Ovary (tissue), 7 donors: ENCODE measurements at regions not wholly inside any gene's neighbourhood (a gene's known extent, or its start where the extent isn't known, plus 50 kb on each side); places are given as distances from the start of the nearest gene placed in this dataset.

Experiments used
- DNase-seq, 5 donors: peaks; one replicate each; pipeline ENCODE4 v3.0.0-alpha.2; 2019 to 2020
- H3K27ac ChIP-seq, 2 donors: fragments of 200-600 bp; one replicate each; pipeline versions ENCODE4 v1.5.1 to v1.8.0; 2019 to 2022
- H3K27me3 ChIP-seq: fragments of 200-600 bp; one replicate; pipeline ENCODE4 v1.8.0; 2022
- H3K36me3 ChIP-seq: fragments of 200-600 bp; sonication (generic); one replicate; pipeline ENCODE4 v1.5.1; 2019
- H3K4me1 ChIP-seq: one replicate; pipeline ENCODE4 v1.8.1; 2013; ENCODE audit warnings: mild to moderate bottlenecking, moderate library complexity; ENCODE audit not compliant: insufficient read depth
- H3K4me3 ChIP-seq: fragments of 200-600 bp; sonication (generic); one replicate; pipeline ENCODE4 v1.5.1; 2017
- H3K9me3 ChIP-seq, 2 donors: fragments of 200-600 bp in 1 of 2; sonication (generic) in 1 of 2; one replicate each; pipeline versions ENCODE4 v1.5.1 to v1.8.1; 2013 to 2019; ENCODE audit warnings: mild to moderate bottlenecking in 1 of 2, moderate library complexity in 1 of 2
- EP300 ChIP-seq: sonication (generic); formaldehyde crosslinking; IDR thresholded peaks from one replicate; pipeline ENCODE4 v1.6.1; 2017; ENCODE audit warnings: antibody characterized with exemption
- POLR2A ChIP-seq: fragments of 450-650 bp; IDR thresholded peaks from one replicate; pipeline ENCODE4 v1.6.1; 2017; ENCODE audit warnings: antibody characterized with exemption, mild to moderate bottlenecking, moderate library complexity
- WGBS, 3 donors: extraction: QIAGEN DNeasy Blood & Tissue Kit in 1 of 3; methylation state at CpG; one replicate each; pipeline versions ENCODE4 v1.1.5 to v1.1.7; 2013 to 2017; 5-methylcytosine and 5-hydroxymethylcytosine counted together
- intact Hi-C, 4 donors: fragments of 100-400 bp; cut with DNase I; formaldehyde crosslinking; loops; one replicate each; pipeline versions ENCODE4 v1.11.0 to v1.15.1; 2022 to 2023
- TF ChIP-seq, protein P1 (sequence below), 3 donors: fragments of 450-650 bp in 2 of 3; fragments of 200-600 bp in 1 of 3; IDR thresholded peaks; one replicate each; pipeline versions ENCODE4 v1.5.1 to v1.8.0; 2016 to 2022; ENCODE audit warnings: antibody characterized with exemption in 3 of 3, mild to moderate bottlenecking in 1 of 3
- donor health status: DM: no; HTN: no; CAD: no; lungs with moderate emphysema.
- donor health status: DM: no; HTN: no; CAD: no.
- donor health status: Bipolar disorder and iron deficiency.
- donor health status: DM: no; HTN: no; CAD: no.
- donor health status: DM: yes; HTN: yes; CAD: no.

DNA sequence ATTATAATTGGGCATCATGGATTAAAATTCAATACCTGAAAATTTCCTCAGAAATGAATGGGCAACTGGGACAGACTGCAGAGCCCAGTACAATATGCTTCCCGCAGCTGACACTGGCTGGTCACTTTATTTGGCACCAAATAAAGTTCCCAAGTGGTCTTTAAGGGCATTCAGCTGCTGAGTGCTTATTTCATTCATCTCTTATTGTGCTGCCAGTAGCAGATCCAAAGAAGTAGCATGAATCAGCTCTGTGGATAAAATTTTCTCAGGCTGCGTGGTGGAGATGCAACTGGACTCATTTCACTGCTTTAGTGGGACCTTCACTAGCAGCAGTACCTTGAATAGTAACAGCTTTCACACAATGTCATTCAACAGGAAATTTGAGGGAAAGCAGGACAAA, 226.3 kb upstream of the ADGRL2 start:
- H3K4me1 ChIP-seq, result no peaks in the 10 kb centered on the region
- intact Hi-C loops, result no loop called here
- no peak for DNase-seq
- H3K9me3 ChIP-seq, result no peaks in the 10 kb centered on the region
- WGBS, 3 donors, result 75 to 85% (median 78%) methylated on average over 2 of the region's 2 CpGs
- TF ChIP-seq POLR2A, result no peak
- TF ChIP-seq, protein P1, sequence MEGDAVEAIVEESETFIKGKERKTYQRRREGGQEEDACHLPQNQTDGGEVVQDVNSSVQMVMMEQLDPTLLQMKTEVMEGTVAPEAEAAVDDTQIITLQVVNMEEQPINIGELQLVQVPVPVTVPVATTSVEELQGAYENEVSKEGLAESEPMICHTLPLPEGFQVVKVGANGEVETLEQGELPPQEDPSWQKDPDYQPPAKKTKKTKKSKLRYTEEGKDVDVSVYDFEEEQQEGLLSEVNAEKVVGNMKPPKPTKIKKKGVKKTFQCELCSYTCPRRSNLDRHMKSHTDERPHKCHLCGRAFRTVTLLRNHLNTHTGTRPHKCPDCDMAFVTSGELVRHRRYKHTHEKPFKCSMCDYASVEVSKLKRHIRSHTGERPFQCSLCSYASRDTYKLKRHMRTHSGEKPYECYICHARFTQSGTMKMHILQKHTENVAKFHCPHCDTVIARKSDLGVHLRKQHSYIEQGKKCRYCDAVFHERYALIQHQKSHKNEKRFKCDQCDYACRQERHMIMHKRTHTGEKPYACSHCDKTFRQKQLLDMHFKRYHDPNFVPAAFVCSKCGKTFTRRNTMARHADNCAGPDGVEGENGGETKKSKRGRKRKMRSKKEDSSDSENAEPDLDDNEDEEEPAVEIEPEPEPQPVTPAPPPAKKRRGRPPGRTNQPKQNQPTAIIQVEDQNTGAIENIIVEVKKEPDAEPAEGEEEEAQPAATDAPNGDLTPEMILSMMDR (IDR thresholded peaks at IDR 0.05), result no peak
- no peak for TF ChIP-seq EP300
- no peak overlapping the region for H3K4me3 ChIP-seq
- no peaks in the 10 kb centered on the region for H3K36me3 ChIP-seq
- no peaks in the 10 kb centered on the region for H3K27me3 ChIP-seq
- H3K27ac ChIP-seq, result no peak overlapping the region

DNA sequence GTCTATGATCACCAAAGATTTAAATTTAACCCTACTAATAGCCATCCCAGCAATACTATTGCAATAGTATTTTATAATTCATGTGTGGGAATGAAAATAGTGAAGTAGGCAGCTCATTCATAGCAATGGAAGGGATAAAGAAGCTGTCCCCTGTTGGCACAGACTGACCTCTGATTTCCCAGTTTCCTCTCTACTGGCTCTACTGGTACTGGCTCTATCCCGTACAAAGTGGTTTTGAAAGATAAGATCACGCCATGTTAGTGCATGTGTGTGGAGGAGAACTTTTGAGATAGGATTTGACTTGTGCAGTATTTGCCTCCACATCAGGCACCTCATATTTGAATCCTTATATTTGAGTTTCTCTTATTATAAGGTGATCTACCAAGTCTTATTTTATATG, 227.3 kb upstream of the ADGRL2 start:
- DNase-seq, result no peak
- H3K9me3 ChIP-seq, result no peaks in the 10 kb centered on the region
- H3K36me3 ChIP-seq, result no peaks in the 10 kb centered on the region
- no peaks in the 10 kb centered on the region for H3K27me3 ChIP-seq
- H3K4me1 ChIP-seq, result no peaks in the 10 kb centered on the region
- intact Hi-C loops, result no loop called here
- WGBS, 3 donors, result 66 to 80% (median 69%) methylated on average over 2 of the region's 2 CpGs
- TF ChIP-seq, protein P1 (IDR thresholded peaks at IDR 0.05), result no peak
- no peak for TF ChIP-seq POLR2A
- no peak for TF ChIP-seq EP300
- H3K27ac ChIP-seq, result no peak overlapping the region
- no peak overlapping the region for H3K4me3 ChIP-seq

DNA sequence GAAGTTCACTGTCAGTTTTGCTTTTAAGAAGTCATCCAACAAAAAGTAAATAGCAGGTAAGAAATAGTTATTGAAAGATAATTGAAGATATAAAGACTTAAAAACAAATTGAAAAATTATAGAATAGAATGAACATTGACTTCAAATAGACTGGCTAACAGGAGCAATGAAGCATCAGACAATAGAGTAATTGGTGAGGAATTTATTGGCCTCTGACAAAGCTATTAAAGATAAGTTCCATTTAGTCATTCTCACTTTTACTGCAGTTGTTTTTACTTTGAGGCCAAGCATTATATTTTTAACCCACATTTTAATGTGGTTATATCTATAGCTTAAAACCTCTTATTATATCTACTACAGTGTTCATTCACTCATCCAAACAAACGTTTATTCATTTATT, 228.8 kb upstream of the ADGRL2 start:
- Histone ChIP-seq H3K4me1 (no peaks in the 10 kb centered on the region), H3K27me3 (no peaks in the 10 kb centered on the region), H3K27ac (no peak overlapping the region), H3K4me3 (no peak overlapping the region), H3K36me3 (no peaks in the 10 kb centered on the region), H3K9me3 (no peaks in the 10 kb centered on the region)
- no peak for TF ChIP-seq POLR2A
- TF ChIP-seq, protein P1 (IDR thresholded peaks at IDR 0.05), result no peak
- TF ChIP-seq EP300, result no peak
- no peak for DNase-seq
- intact Hi-C loops, result no loop called here
- 54 to 61% (median 60%) methylated on average over 1 of the region's 1 CpG for WGBS, 3 donors

DNA sequence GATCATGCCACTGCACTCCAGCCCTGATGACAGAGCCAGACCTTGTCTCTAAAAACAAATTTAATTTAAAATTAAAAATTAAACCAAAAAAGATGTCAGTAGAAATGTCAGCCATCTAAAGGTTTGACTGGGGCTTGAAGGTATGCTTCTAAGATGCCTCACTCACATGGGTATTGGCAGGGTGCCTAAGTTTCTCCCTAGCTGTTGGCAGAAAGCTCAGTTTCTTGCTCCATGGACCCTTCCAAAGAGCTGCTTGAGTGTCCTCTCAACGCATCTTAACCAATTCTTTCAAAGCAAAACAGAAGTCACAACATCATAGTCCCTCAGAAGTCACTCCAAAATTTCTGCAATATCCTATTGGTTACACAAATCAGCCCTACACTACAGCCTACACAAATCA, 231.0 kb upstream of the ADGRL2 start:
- Histone ChIP-seq H3K36me3 (no peaks in the 10 kb centered on the region), H3K9me3 (no peaks in the 10 kb centered on the region), H3K4me1 (no peaks in the 10 kb centered on the region), H3K27ac (no peak overlapping the region), H3K27me3 (no peaks in the 10 kb centered on the region), H3K4me3 (no peak overlapping the region)
- DNase-seq, result no peak
- no peak for TF ChIP-seq POLR2A
- 89 to 100% (median 95%) methylated on average over 1 of the region's 1 CpG for WGBS, 3 donors
- intact Hi-C loops, result no loop called here

DNA sequence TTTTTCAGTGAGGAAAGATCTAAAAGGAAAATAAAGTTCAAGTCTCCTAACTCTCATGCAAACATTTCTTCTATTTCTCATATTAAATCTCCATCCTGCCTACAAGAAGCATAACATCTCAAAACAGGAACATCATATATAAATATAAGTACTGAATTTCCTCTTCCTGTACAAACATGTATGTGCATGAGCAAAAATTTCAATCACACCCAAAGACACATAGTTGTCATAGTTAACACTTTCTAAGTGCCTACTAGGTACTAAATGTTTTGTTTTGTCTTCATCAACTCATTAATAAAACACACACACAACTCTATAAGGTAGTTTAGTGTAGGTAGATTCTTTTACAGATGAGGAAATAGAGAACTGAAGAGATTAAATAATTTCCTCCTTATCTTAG, 237.1 kb upstream of the ADGRL2 start:
- Histone ChIP-seq H3K27me3 (no peaks in the 10 kb centered on the region), H3K4me3 (no peak overlapping the region), H3K27ac (no peak overlapping the region), H3K36me3 (no peaks in the 10 kb centered on the region), H3K4me1 (no peaks in the 10 kb centered on the region), H3K9me3 (no peaks in the 10 kb centered on the region)
- DNase-seq, result no peak
- TF ChIP-seq, protein P1 (IDR thresholded peaks at IDR 0.05), result no peak
- TF ChIP-seq EP300 (no peak), POLR2A (no peak)
- intact Hi-C loops, result no loop called here
